Trophoblast cell (in vitro differentiated cells and primary cell): ENCODE measurements at regions not wholly inside any gene's neighbourhood (a gene's known extent, or its start where the extent isn't known, plus 50 kb on each side); places are given as distances from the start of the nearest gene placed in this dataset.

ENCODE experiments used
- DNase-seq, 2 donors: peaks; one replicate each; pipeline ENCODE4 v3.0.0-alpha.2; 2016
- H2AFZ ChIP-seq: 2 replicates; pipeline ENCODE4 v1.6.1; 2013; ENCODE audit warnings: low read length, moderate library complexity, mild to moderate bottlenecking; ENCODE audit not compliant: insufficient read depth, poor library complexity
- H2AK5ac ChIP-seq: 2 replicates; pipeline ENCODE4 v1.6.1; 2013; ENCODE audit warnings: mild to moderate bottlenecking, low read length
- H2BK120ac ChIP-seq: 2 replicates; pipeline ENCODE4 v1.6.1; 2013; ENCODE audit warnings: low read length, mild to moderate bottlenecking, moderate library complexity; ENCODE audit not compliant: insufficient read depth, poor library complexity
- H2BK12ac ChIP-seq: 2 replicates; pipeline ENCODE4 v1.6.1; 2013; ENCODE audit warnings: mild to moderate bottlenecking, low read length, moderate library complexity
- H2BK5ac ChIP-seq: 2 replicates; pipeline ENCODE4 v1.6.1; 2013; ENCODE audit warnings: low read length, low read depth, moderate library complexity, mild to moderate bottlenecking; ENCODE audit not compliant: poor library complexity
- H3K14ac ChIP-seq: 2 replicates; pipeline ENCODE4 v1.6.1; 2013; ENCODE audit warnings: mild to moderate bottlenecking, low read length
- H3K18ac ChIP-seq: 2 replicates; pipeline ENCODE4 v1.6.1; 2013; ENCODE audit warnings: mild to moderate bottlenecking, low read length
- H3K23ac ChIP-seq: 2 replicates; pipeline ENCODE4 v1.6.1; 2013; ENCODE audit warnings: low read length
- H3K27ac ChIP-seq: 2 replicates; pipeline ENCODE4 v1.5.1; 2013; ENCODE audit warnings: low read depth, mild to moderate bottlenecking, inconsistent platforms, low read length, moderate library complexity
- H3K27me3 ChIP-seq: 2 replicates; pipeline ENCODE4 v1.6.1; 2013; ENCODE audit warnings: inconsistent platforms, mild to moderate bottlenecking, low read length, moderate library complexity; ENCODE audit not compliant: insufficient read depth
- H3K36me3 ChIP-seq, 2 experiments: 1 replicate in 1 of 2; 2 replicates in 1 of 2; pipeline ENCODE4 v1.6.1; 2013; ENCODE audit warnings: low read length in 2 of 2, mild to moderate bottlenecking in 2 of 2, moderate library complexity in 1 of 2; ENCODE audit not compliant: insufficient read depth in 2 of 2, control insufficient read depth in 1 of 2
- H3K4ac ChIP-seq: 2 replicates; pipeline ENCODE4 v1.6.1; 2013; ENCODE audit warnings: low read depth, mild to moderate bottlenecking, low read length, moderate library complexity
- H3K4me1 ChIP-seq, 2 experiments: 1 replicate in 1 of 2; 2 replicates in 1 of 2; pipeline ENCODE4 v1.6.1; 2013; ENCODE audit warnings: low read length in 2 of 2, mild to moderate bottlenecking in 2 of 2, moderate library complexity in 1 of 2; ENCODE audit not compliant: insufficient read depth in 2 of 2, control insufficient read depth in 1 of 2
- H3K4me2 ChIP-seq: 2 replicates; pipeline ENCODE4 v1.6.1; 2013; ENCODE audit warnings: inconsistent platforms, mild to moderate bottlenecking, low read length, moderate library complexity
- H3K4me3 ChIP-seq: 2 replicates; pipeline ENCODE4 v1.5.1; 2013; ENCODE audit warnings: mild to moderate bottlenecking, low read depth, low read length, inconsistent platforms
- H3K79me1 ChIP-seq: one replicate; pipeline ENCODE4 v1.6.1; 2013; ENCODE audit warnings: low read length
- H3K79me2 ChIP-seq: 2 replicates; pipeline ENCODE4 v1.6.1; 2013; ENCODE audit warnings: low read length, mild to moderate bottlenecking; ENCODE audit not compliant: control insufficient read depth, insufficient read depth, poor library complexity
- H3K9ac ChIP-seq: 2 replicates; pipeline ENCODE4 v1.6.1; 2013; ENCODE audit warnings: mild to moderate bottlenecking, low read length
- H3K9me3 ChIP-seq: 2 replicates; pipeline ENCODE4 v1.6.1; 2013; ENCODE audit warnings: low read depth, mild to moderate bottlenecking, control low read depth, inconsistent platforms, low read length; ENCODE audit not compliant: insufficient read depth
- H4K12ac ChIP-seq: 2 replicates; pipeline ENCODE4 v1.6.1; 2013; ENCODE audit warnings: low read depth, mild to moderate bottlenecking, low read length, moderate library complexity
- H4K8ac ChIP-seq: 2 replicates; pipeline ENCODE4 v1.6.1; 2013; ENCODE audit warnings: low read depth, mild to moderate bottlenecking, low read length, moderate library complexity
- H4K91ac ChIP-seq: one replicate; pipeline ENCODE4 v1.6.1; 2013; ENCODE audit warnings: low read depth, mild to moderate bottlenecking, low read length, moderate library complexity
- WGBS: extraction: QIAGEN DNeasy Blood & Tissue Kit; methylation state at CpG from one replicate; pipeline ENCODE4 v1.1.7; 2013; ENCODE audit warnings: missing lambda C conversion rate; ENCODE audit not compliant: insufficient read length, insufficient coverage; ENCODE audit errors: extremely low coverage; 5-methylcytosine and 5-hydroxymethylcytosine counted together

DNA sequence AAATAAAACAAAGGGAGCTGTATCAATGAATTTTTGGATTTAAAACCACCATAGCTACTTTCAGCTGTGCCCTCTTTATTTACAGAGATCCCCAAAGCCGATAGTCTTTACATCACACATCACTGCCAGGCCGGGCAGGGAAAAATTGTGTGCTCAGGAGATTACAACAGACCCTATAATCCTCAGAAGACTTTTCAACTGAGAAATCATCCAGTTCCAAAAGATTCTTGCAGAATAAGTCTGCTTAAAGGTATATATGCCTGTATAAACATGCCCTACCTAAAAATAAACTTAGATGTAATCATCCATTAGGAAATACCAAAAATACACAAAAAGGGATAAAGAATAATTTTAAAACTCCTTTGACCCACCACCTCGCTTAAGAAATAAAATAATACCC lies 70.1 kb upstream of the MAP1LC3B2 start:
- Histone ChIP-seq H3K79me1 (no peaks in the 10 kb centered on the region), H2BK120ac (no peak overlapping the region), H3K27ac (no peak overlapping the region), H2AFZ (no peak overlapping the region), H3K4me3 (no peak overlapping the region), H3K9ac (no peak overlapping the region), H3K23ac (no peak overlapping the region), H3K4me2 (no peak overlapping the region), H2BK5ac (no peak overlapping the region), H4K8ac (no peak overlapping the region), H4K91ac (no peak overlapping the region), H4K12ac (no peak overlapping the region), H3K14ac (no peak overlapping the region), H3K9me3 (no peaks in the 10 kb centered on the region), H3K18ac (no peak overlapping the region), H2AK5ac (no peak overlapping the region), H3K36me3 (no peaks in the 10 kb centered on the region), H3K79me2 (no peaks in the 10 kb centered on the region), H3K4me1 (no peaks in the 10 kb centered on the region), H3K4ac (no peak overlapping the region), H3K27me3 (no peaks in the 10 kb centered on the region), H2BK12ac (no peak overlapping the region)
- no peak for DNase-seq
- no CpG with 5 or more reads among the region's 3 CpGs for WGBS

GRCh38 chr12:116490471-116490870 lies 68.7 kb upstream of the MAP1LC3B2 start:
- Histone ChIP-seq H3K18ac (no peak overlapping the region), H3K14ac (no peak overlapping the region), H4K12ac (no peak overlapping the region), H3K79me1 (no peaks in the 10 kb centered on the region), H3K27me3 (no peaks in the 10 kb centered on the region), H2AFZ (no peak overlapping the region), H3K4me1 (peaks cover 0 to 3% of the 10 kb centered on the region in 2 experiments), H3K4ac (no peak overlapping the region), H3K36me3 (no peaks in the 10 kb centered on the region), H3K4me3 (no peak overlapping the region), H2BK120ac (no peak overlapping the region), H3K4me2 (no peak overlapping the region), H3K27ac (no peak overlapping the region), H3K79me2 (no peaks in the 10 kb centered on the region), H3K9me3 (no peaks in the 10 kb centered on the region), H3K23ac (no peak overlapping the region), H3K9ac (no peak overlapping the region), H2AK5ac (no peak overlapping the region), H2BK12ac (no peak overlapping the region), H4K91ac (no peak overlapping the region), H2BK5ac (no peak overlapping the region), H4K8ac (no peak overlapping the region)
- DNase-seq, result no peak
- WGBS, result no CpG with 5 or more reads among the region's 2 CpGs

DNA sequence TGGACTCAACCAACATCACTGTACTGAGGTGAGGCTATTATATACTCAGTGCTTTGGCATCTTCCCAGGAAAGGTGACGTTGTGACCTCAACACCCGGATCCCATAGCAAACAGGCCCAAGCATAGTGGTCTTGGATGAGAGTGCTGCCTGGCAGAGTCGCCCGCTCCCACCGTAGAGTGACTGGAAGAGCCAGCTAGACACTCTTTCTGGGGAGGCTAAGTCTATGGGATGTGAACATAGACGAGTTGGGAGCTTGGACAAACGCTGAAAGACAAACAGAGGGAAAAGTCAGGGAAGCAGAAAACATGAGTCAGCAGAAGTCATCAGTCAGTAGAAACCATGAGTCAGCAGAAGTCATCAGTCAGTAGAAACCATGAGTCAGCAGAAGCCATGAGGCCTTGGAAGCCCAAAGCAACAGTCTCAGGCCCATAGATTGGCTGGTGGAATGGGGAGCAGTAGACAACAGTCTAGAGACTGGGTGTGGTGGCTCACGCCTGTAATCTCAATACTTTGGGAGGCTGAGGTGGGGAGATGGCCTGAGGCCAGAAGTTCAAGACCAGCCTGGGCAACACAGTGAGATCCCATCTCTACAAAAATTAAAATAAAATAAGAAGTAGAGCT lies 66.4 kb upstream of the MAP1LC3B2 start:
- H2BK12ac ChIP-seq, result no peak overlapping the region
- no peak overlapping the region for H2AFZ ChIP-seq
- no peak overlapping the region for H3K4me3 ChIP-seq
- no peak for DNase-seq
- H3K4me1 ChIP-seq, result peaks cover 0 to 3% of the 10 kb centered on the region in 2 experiments
- H3K9ac ChIP-seq, result no peak overlapping the region
- no peak overlapping the region for H2BK120ac ChIP-seq
- H3K18ac ChIP-seq, result no peak overlapping the region
- no peaks in the 10 kb centered on the region for H3K36me3 ChIP-seq
- H3K79me1 ChIP-seq, result no peaks in the 10 kb centered on the region
- no peaks in the 10 kb centered on the region for H3K27me3 ChIP-seq
- no peaks in the 10 kb centered on the region for H3K9me3 ChIP-seq
- no peak overlapping the region for H4K91ac ChIP-seq
- no peak overlapping the region for H4K12ac ChIP-seq
- H2AK5ac ChIP-seq, result no peak overlapping the region
- H3K27ac ChIP-seq, result no peak overlapping the region
- H3K4ac ChIP-seq, result no peak overlapping the region
- WGBS, result no CpG with 5 or more reads among the region's 8 CpGs
- H3K4me2 ChIP-seq, result no peak overlapping the region
- no peak overlapping the region for H2BK5ac ChIP-seq
- H4K8ac ChIP-seq, result no peak overlapping the region
- H3K23ac ChIP-seq, result no peak overlapping the region
- H3K79me2 ChIP-seq, result no peaks in the 10 kb centered on the region
- no peak overlapping the region for H3K14ac ChIP-seq

DNA sequence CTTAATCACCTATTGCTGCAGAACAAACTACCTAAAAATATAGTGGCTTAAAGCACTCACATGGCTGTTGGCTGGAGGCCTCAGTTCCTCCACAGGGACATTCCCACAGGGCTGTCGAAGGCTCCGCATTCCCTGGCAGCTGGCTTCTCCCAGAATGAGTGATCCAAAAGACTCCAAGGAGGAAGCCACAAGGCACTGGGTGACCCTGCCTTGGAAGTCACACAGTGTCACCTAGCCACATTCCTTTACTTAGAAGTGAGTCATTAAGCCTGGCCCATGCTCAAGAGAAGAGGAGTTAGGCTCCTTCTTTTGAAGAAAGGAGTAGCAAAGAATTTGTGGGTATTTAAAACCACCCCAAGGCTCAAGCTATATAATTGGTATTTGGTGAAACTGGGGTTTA lies 63.9 kb upstream of the MAP1LC3B2 start:
- no peak overlapping the region for H3K4me3 ChIP-seq
- no peak overlapping the region for H3K18ac ChIP-seq
- H3K9ac ChIP-seq, result no peak overlapping the region
- no peak overlapping the region for H2BK12ac ChIP-seq
- no peaks in the 10 kb centered on the region for H3K79me2 ChIP-seq
- no peaks in the 10 kb centered on the region for H3K9me3 ChIP-seq
- H3K36me3 ChIP-seq, result no peaks in the 10 kb centered on the region
- no peak overlapping the region for H3K14ac ChIP-seq
- H2AK5ac ChIP-seq, result no peak overlapping the region
- no peaks in the 10 kb centered on the region for H3K79me1 ChIP-seq
- WGBS, result no CpG with 5 or more reads among the region's 2 CpGs
- H3K27me3 ChIP-seq, result no peaks in the 10 kb centered on the region
- H2BK120ac ChIP-seq, result no peak overlapping the region
- no peak overlapping the region for H3K4ac ChIP-seq
- H3K27ac ChIP-seq, result no peak overlapping the region
- H4K91ac ChIP-seq, result no peak overlapping the region
- peak; percentile 81 to 89 for DNase-seq
- no peak overlapping the region for H4K12ac ChIP-seq
- H3K23ac ChIP-seq, result no peak overlapping the region
- H3K4me1 ChIP-seq, result peaks cover 0 to 3% of the 10 kb centered on the region in 2 experiments
- no peak overlapping the region for H2BK5ac ChIP-seq
- H3K4me2 ChIP-seq, result no peak overlapping the region
- H4K8ac ChIP-seq, result no peak overlapping the region
- no peak overlapping the region for H2AFZ ChIP-seq
